GM23338 (cell line): ENCODE measurements at regions not wholly inside any gene's neighbourhood (a gene's known extent, or its start where the extent isn't known, plus 50 kb on each side); places are given as distances from the start of the nearest gene placed in this dataset.

ENCODE experiments used
- CTCF ChIP-seq, 2 experiments: fragments of 200-600 bp in 1 of 2; sonication (generic) in 1 of 2; conservative IDR thresholded peaks; 2 replicates each; pipeline versions ENCODE4 v1.5.1 to v1.6.1; 2016 to 2017; ENCODE audit warnings: antibody characterized with exemption in 2 of 2, low read depth in 2 of 2, mild to moderate bottlenecking in 2 of 2, moderate library complexity in 1 of 2
- EZH2 ChIP-seq: fragments of 200-600 bp; sonication (generic); IDR thresholded peaks from one replicate; pipeline ENCODE4 v1.8.0; 2017; ENCODE audit warnings: antibody characterized with exemption, mild to moderate bottlenecking, low read depth; ENCODE audit not compliant: unreplicated experiment
- EZH2phosphoT487 ChIP-seq: fragments of 200-600 bp; sonication (generic); IDR thresholded peaks from one replicate; pipeline ENCODE4 v1.8.1; 2018; ENCODE audit warnings: antibody characterized with exemption; ENCODE audit not compliant: unreplicated experiment

- no peak for TF ChIP-seq CTCF (conservative IDR thresholded peaks at IDR 0.05; ENCODE audit: low read depth in 2 of 2)
- no peak for TF ChIP-seq EZH2phosphoT487
- no peak for TF ChIP-seq EZH2
These were observed 256.1 kb upstream of the VEPH1 start for GRCh38 chr3:157759311-157759710.
